K562 (cell line): ENCODE measurements at regions not wholly inside any gene's neighbourhood (a gene's known extent, or its start where the extent isn't known, plus 50 kb on each side); places are given as distances from the start of the nearest gene placed in this dataset.

ENCODE experiments used
- ATAC-seq: fragments of 200-7000 bp; cut with Tn5 transposase; 3 replicates; pipeline ENCODE4 v1.9.1; 2020; ENCODE audit warnings: moderate library complexity
- BruUV-seq: library from RNA; stranded (reverse); fragments of 400-500 nt; replicated peaks from 2 replicates; lab custom pipeline; 2021; lab: Mats Ljungman, UMichigan
- CTCF ChIA-PET: fragments of 300-600 bp; formaldehyde crosslinking; extraction: SDS; loops from one replicate; lab custom pipeline; 2021; ENCODE audit warnings: low intra/inter-chr PET ratio; lab: Yijun Ruan, JAX
- POLR2A ChIA-PET: fragments of 300-600, 350-650 bp; sonication (Branson Sonifier 250); formaldehyde crosslinking; extraction: SDS; loops from one replicate; lab custom pipeline; 2021; ENCODE audit warnings: antibody characterized with exemption, inconsistent platforms; lab: Yijun Ruan, JAX
- DNase-seq, 4 experiments: peaks; one replicate each; pipeline versions ENCODE4 v3.0.0 to v3.0.0-alpha.2; 2011 to 2018; ENCODE audit warnings: low spot score in 3 of 4, mixed read lengths in 3 of 4; ENCODE audit errors: extremely low read depth in 1 of 4
- FAIRE-seq: peaks from 2 replicates; lab custom pipeline; 2011; peaks lifted over from hg19 to GRCh38; lab: Jason Lieb, UNC
- H2AFZ ChIP-seq: 2 replicates; pipeline ENCODE4 v1.6.0; 2011; ENCODE audit warnings: low read depth, low read length, control low read depth, inconsistent platforms
- H3K27ac ChIP-seq: fragments of 200-600 bp; 3 replicates; pipeline ENCODE4 v1.8.0; 2011; ENCODE audit warnings: low read depth, mild to moderate bottlenecking, control low read depth, inconsistent platforms, low read length, moderate library complexity, mixed read lengths; ENCODE audit errors: extremely low read depth
- H3K27me3 ChIP-seq, 2 experiments: fragments of 300-600 bp in 1 of 2; 2 replicates in 1 of 2; 3 replicates in 1 of 2; pipeline versions ENCODE4 v1.6.0 to v1.8.0; 2011; ENCODE audit warnings: inconsistent platforms in 2 of 2, low read length in 2 of 2, mild to moderate bottlenecking in 1 of 2, mixed read lengths in 1 of 2, moderate library complexity in 1 of 2; ENCODE audit not compliant: control insufficient read depth in 2 of 2, insufficient read depth in 2 of 2
- H3K36me3 ChIP-seq: fragments of 300-600 bp; 3 replicates; pipeline ENCODE4 v1.8.0; 2011; ENCODE audit warnings: mild to moderate bottlenecking, low read length, inconsistent platforms; ENCODE audit not compliant: control insufficient read depth, insufficient read depth
- H3K4me1 ChIP-seq, 2 experiments: fragments of 200-600 bp in 1 of 2; replicated peaks in 1 of 2; 2 replicates in 1 of 2; 3 replicates in 1 of 2; pipeline versions ENCODE4 v1.5.1 to v1.8.0; 2011; ENCODE audit warnings: inconsistent platforms in 2 of 2, low read length in 2 of 2, mild to moderate bottlenecking in 1 of 2, mixed read lengths in 1 of 2, moderate library complexity in 1 of 2; ENCODE audit not compliant: control insufficient read depth in 2 of 2, insufficient read depth in 2 of 2
- H3K4me2 ChIP-seq: 2 replicates; pipeline ENCODE4 v1.6.1; 2011; ENCODE audit warnings: low read length, control low read depth, inconsistent platforms, mixed read lengths; ENCODE audit not compliant: insufficient read depth
- H3K4me3 ChIP-seq: fragments of 200-600 bp; sonication (generic), shearing (Covaris generic); 2 replicates; pipeline ENCODE4 v1.5.1; 2016; ENCODE audit warnings: control low read depth, inconsistent platforms
- H3K79me2 ChIP-seq: fragments of 200-600 bp; 3 replicates; pipeline ENCODE4 v1.8.0; 2011; ENCODE audit warnings: low read length, inconsistent platforms; ENCODE audit not compliant: control insufficient read depth, insufficient read depth
- H3K9ac ChIP-seq, 2 experiments: 2 replicates each; pipeline versions ENCODE4 v1.6.0 to v1.6.1; 2011; ENCODE audit warnings: low read depth in 2 of 2, low read length in 2 of 2, control low read depth in 1 of 2, inconsistent platforms in 1 of 2, mild to moderate bottlenecking in 1 of 2, mixed read lengths in 1 of 2; ENCODE audit not compliant: insufficient read depth in 1 of 2
- H3K9me1 ChIP-seq: one replicate; pipeline ENCODE4 v1.6.0; 2011; ENCODE audit warnings: inconsistent platforms, mild to moderate bottlenecking, low read length, moderate library complexity; ENCODE audit not compliant: control insufficient read depth, insufficient read depth
- H3K9me3 ChIP-seq: replicated peaks from 2 replicates; pipeline ENCODE4 v1.5.1; 2011; ENCODE audit warnings: low read depth, low read length, inconsistent platforms; ENCODE audit not compliant: control insufficient read depth, insufficient read depth
- H4K20me1 ChIP-seq: replicated peaks from 2 replicates; pipeline ENCODE4 v1.6.1; 2011; ENCODE audit warnings: low read length, inconsistent platforms, mixed read lengths; ENCODE audit not compliant: control insufficient read depth, insufficient read depth
- HMG20B ChIP-seq: fragments of 250-450 bp; sonication (Bioruptor Pico); IDR thresholded peaks from 2 replicates; pipeline ENCODE4 v1.5.0; 2021; ENCODE audit warnings: mild to moderate bottlenecking
- JUN ChIP-seq, 2 experiments: sonication (generic) in 1 of 2; formaldehyde crosslinking in 1 of 2; IDR thresholded peaks; 2 replicates each; pipeline versions ENCODE4 v1.6.1 to v1.8.0; 2012 to 2022; ENCODE audit warnings: borderline replicate concordance in 2 of 2, mild to moderate bottlenecking in 2 of 2, improper control_type of control experiment in 1 of 2, low read depth in 1 of 2, low read length in 1 of 2, missing genetic modification reagents in 1 of 2
- MAFG ChIP-seq: fragments of 450-650 bp; conservative IDR thresholded peaks from 2 replicates; pipeline ENCODE4 v1.6.1; 2016; ENCODE audit warnings: missing genetic modification characterization, missing compliant biosample characterization
- PML ChIP-seq: IDR thresholded peaks from 2 replicates; pipeline ENCODE4 v1.6.1; 2012; ENCODE audit warnings: low read length, inconsistent platforms
- PURB ChIP-seq: sonication (generic); formaldehyde crosslinking; IDR thresholded peaks from 2 replicates; pipeline ENCODE4 v1.9.0; 2021; ENCODE audit warnings: low read depth, mild to moderate bottlenecking, missing genetic modification reagents
- SRSF9 ChIP-seq: fragments of 200-400 bp; formaldehyde crosslinking; IDR thresholded peaks from 2 replicates; pipeline ENCODE4 v1.6.1; 2017; ENCODE audit warnings: low read depth, low read length, borderline replicate concordance
- ZNF830 ChIP-seq: fragments of 250-450 bp; sonication (Bioruptor Pico); IDR thresholded peaks from 2 replicates; pipeline ENCODE4 v1.5.0; 2021; ENCODE audit warnings: mild to moderate bottlenecking
- WGBS: fragments of 100-300 bp; shearing (Covaris generic); methylation state at CpG from one replicate; pipeline ENCODE4 v1.1.6; 2016; ENCODE audit warnings: low coverage, mixed read lengths; ENCODE audit not compliant: insufficient coverage; ENCODE audit errors: missing lambda C conversion rate; 5-methylcytosine and 5-hydroxymethylcytosine counted together
- in situ Hi-C: fragments of 300-500 bp; cut with MboI; formaldehyde crosslinking; loops from 4 replicates; pipeline ENCODE4 v1.15.0; 2018; ENCODE audit warnings: inconsistent platforms, mixed read lengths
- intact Hi-C: fragments of 100-400 bp; cut with micrococcal nuclease; formaldehyde crosslinking; loops from 2 replicates; pipeline ENCODE4 v1.14.2; 2022
- TF ChIP-seq, protein P1 (sequence below), 2 experiments: fragments of 450-650 bp in 1 of 2; sonication (generic) in 1 of 2; formaldehyde crosslinking in 1 of 2; IDR thresholded peaks; 2 replicates each; pipeline versions ENCODE4 v1.7.1 to v1.9.0; 2016 to 2022; ENCODE audit warnings: inconsistent platforms in 1 of 2, mild to moderate bottlenecking in 1 of 2, missing genetic modification reagents in 1 of 2
- TF ChIP-seq, protein P2 (sequence below): fragments of 450-650 bp; formaldehyde crosslinking; IDR thresholded peaks from 2 replicates; pipeline ENCODE4 v1.4.0; 2020; ENCODE audit warnings: mild to moderate bottlenecking, moderate library complexity

DNA sequence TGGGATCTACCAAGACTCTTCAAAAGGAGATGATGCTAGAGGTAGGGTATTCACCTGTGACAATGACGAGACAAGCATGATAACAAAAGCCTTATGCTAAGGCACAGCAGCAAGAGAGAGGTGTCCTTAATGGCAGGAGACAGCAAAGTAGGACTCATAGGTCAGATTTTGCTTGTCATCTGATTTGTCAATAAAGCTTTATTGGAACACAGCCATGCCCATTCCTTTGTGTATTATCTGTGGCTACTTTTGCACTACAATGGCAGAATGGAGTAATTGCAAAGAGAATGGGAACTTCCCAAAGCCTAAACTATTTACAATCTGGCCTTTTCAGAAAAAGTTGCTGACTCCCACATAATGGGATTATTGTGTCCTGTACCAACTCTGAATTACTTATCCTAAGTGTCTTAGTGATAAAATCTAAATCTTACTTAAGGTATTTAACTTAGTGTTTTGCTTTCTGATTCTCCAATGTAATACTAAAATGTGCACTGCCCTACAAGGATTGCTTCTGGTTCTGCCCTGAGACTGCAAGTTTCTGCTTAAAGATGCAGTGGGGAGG is 221.6 kb downstream of the CDC5L start:
- FAIRE-seq (no peak), DNase-seq (no peak), ATAC-seq (no peak)
- ChIA-PET POLR2A (no interaction called here), CTCF (no interaction called here)
- no peak overlapping the region for H3K9ac ChIP-seq
- H3K4me1 ChIP-seq, result no peaks in the 10 kb centered on the region
- H4K20me1 ChIP-seq, result no peaks in the 10 kb centered on the region
- intact Hi-C loops, result no loop called here
- no peaks in the 10 kb centered on the region for H3K36me3 ChIP-seq
- BruUV-seq, result no TSS peak
- H3K9me1 ChIP-seq, result no peaks in the 10 kb centered on the region
- 0% methylated on average over 1 of the region's 1 CpG for WGBS
- no peak overlapping the region for H3K4me3 ChIP-seq
- H3K9me3 ChIP-seq, result no peaks in the 10 kb centered on the region
- H3K27ac ChIP-seq, result no peak overlapping the region
- peaks cover 0 to 5% of the 10 kb centered on the region in 2 experiments; a peak in 4 of 5 replicates for H3K27me3 ChIP-seq
- H2AFZ ChIP-seq, result no peak overlapping the region
- in situ Hi-C loops, result no loop called here
- H3K4me2 ChIP-seq, result no peak overlapping the region
- H3K79me2 ChIP-seq, result no peaks in the 10 kb centered on the region
- 0 out of 2 replicates have a peak, but pooled peaks have one; percentile 12 for TF ChIP-seq MAFG (tag)
- no peak for TF ChIP-seq JUN (IDR thresholded peaks at IDR 0.05; ENCODE audit: borderline replicate concordance, low read depth, low read length)
- no peak for TF ChIP-seq JUN (CRISPR knock-in tag; IDR thresholded peaks at IDR 0.05; ENCODE audit: borderline replicate concordance)
- TF ChIP-seq, protein P1, sequence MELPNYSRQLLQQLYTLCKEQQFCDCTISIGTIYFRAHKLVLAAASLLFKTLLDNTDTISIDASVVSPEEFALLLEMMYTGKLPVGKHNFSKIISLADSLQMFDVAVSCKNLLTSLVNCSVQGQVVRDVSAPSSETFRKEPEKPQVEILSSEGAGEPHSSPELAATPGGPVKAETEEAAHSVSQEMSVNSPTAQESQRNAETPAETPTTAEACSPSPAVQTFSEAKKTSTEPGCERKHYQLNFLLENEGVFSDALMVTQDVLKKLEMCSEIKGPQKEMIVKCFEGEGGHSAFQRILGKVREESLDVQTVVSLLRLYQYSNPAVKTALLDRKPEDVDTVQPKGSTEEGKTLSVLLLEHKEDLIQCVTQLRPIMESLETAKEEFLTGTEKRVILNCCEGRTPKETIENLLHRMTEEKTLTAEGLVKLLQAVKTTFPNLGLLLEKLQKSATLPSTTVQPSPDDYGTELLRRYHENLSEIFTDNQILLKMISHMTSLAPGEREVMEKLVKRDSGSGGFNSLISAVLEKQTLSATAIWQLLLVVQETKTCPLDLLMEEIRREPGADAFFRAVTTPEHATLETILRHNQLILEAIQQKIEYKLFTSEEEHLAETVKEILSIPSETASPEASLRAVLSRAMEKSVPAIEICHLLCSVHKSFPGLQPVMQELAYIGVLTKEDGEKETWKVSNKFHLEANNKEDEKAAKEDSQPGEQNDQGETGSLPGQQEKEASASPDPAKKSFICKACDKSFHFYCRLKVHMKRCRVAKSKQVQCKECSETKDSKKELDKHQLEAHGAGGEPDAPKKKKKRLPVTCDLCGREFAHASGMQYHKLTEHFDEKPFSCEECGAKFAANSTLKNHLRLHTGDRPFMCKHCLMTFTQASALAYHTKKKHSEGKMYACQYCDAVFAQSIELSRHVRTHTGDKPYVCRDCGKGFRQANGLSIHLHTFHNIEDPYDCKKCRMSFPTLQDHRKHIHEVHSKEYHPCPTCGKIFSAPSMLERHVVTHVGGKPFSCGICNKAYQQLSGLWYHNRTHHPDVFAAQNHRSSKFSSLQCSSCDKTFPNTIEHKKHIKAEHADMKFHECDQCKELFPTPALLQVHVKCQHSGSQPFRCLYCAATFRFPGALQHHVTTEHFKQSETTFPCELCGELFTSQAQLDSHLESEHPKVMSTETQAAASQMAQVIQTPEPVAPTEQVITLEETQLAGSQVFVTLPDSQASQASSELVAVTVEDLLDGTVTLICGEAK (IDR thresholded peaks at IDR 0.05), result peak; percentile 91
- TF ChIP-seq, protein P1 (CRISPR knock-in tag; IDR thresholded peaks at IDR 0.05), result peak; percentile 85
- TF ChIP-seq SRSF9, result no peak
- TF ChIP-seq ZNF830, result no peak
- TF ChIP-seq, protein P2, sequence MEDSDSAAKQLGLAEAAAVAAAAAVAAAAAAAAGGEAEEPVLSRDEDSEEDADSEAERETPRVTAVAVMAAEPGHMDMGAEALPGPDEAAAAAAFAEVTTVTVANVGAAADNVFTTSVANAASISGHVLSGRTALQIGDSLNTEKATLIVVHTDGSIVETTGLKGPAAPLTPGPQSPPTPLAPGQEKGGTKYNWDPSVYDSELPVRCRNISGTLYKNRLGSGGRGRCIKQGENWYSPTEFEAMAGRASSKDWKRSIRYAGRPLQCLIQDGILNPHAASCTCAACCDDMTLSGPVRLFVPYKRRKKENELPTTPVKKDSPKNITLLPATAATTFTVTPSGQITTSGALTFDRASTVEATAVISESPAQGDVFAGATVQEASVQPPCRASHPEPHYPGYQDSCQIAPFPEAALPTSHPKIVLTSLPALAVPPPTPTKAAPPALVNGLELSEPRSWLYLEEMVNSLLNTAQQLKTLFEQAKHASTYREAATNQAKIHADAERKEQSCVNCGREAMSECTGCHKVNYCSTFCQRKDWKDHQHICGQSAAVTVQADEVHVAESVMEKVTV (CRISPR knock-in tag), result no peak
- TF ChIP-seq HMG20B (CRISPR knock-in tag), result no peak
- no peak for TF ChIP-seq PML
- TF ChIP-seq PURB (CRISPR knock-in tag), result no peak
